ENCODE measurements at regions not wholly inside any gene's neighbourhood (a gene's known extent, or its start where the extent isn't known, plus 50 kb on each side); places are given as distances from the start of the nearest gene placed in this dataset.

GRCh38 chr1:95380909-95381308 is 146.9 kb downstream of the RWDD3 start:
- Histone ChIP-seq H3K36me3 (ENCODE audit: control insufficient read depth in 4 of 4, insufficient read depth in 3 of 4, low read depth in 1 of 4, low read length in 3 of 4) (no peaks in the 10 kb centered on the region), H3K27ac (ENCODE audit: low read depth in 1 of 2, low read length in 2 of 2) (no peak overlapping the region), H3K4me3 (ENCODE audit: low read depth in 1 of 3, low read length in 3 of 3) (no peak overlapping the region), H3K27me3 (ENCODE audit: control insufficient read depth in 4 of 4, insufficient read depth in 4 of 4, low read length in 3 of 4) (no peaks in the 10 kb centered on the region), H3K9me3 (ENCODE audit: control insufficient read depth in 4 of 4, low read length in 3 of 4) (no peaks in the 10 kb centered on the region), H3K4me1 (ENCODE audit: control insufficient read depth in 4 of 4, insufficient read depth in 4 of 4, low read length in 3 of 4) (no peaks in the 10 kb centered on the region), H3K9ac (ENCODE audit: low read depth in 1 of 2, low read length in 2 of 2) (no peak overlapping the region)
- no peak for TF ChIP-seq GABPA (IDR thresholded peaks at IDR 0.05 in 1 of 2, conservative IDR thresholded peaks at IDR 0.05 in 1 of 2)
- no peak for TF ChIP-seq RXRA (IDR thresholded peaks at IDR 0.05)
- no peak for TF ChIP-seq ATF3 (IDR thresholded peaks at IDR 0.05)
- no peak for TF ChIP-seq CTCF (IDR thresholded peaks at IDR 0.05; ENCODE audit: low read depth, low read length, missing input control)
- no peak for TF ChIP-seq MAX (IDR thresholded peaks at IDR 0.05)
- WGBS: 55% methylated on average over 2 of the region's 2 CpGs
- no peak for DNase-seq (ENCODE audit: low spot score)

- 67% methylated on average over 4 of the region's 4 CpGs for WGBS
- peaks cover 0 to 3% (median 0%) of the 10 kb centered on the region in 4 donors for H3K27me3 ChIP-seq (ENCODE audit: control insufficient read depth in 4 of 4, insufficient read depth in 4 of 4, low read length in 3 of 4)
- TF ChIP-seq HNF4A (conservative IDR thresholded peaks at IDR 0.05): no peak
- TF ChIP-seq RAD21 (IDR thresholded peaks at IDR 0.05): no peak
- no peak for TF ChIP-seq YY1 (IDR thresholded peaks at IDR 0.05)
- TF ChIP-seq FOXA2 (IDR thresholded peaks at IDR 0.05): no peak
- no peak for TF ChIP-seq MAX (IDR thresholded peaks at IDR 0.05)
- no peak for TF ChIP-seq JUND (IDR thresholded peaks at IDR 0.05)
- TF ChIP-seq SP1 (IDR thresholded peaks at IDR 0.05): no peak
- no peak for TF ChIP-seq HNF4G (IDR thresholded peaks at IDR 0.05)
- no peak for TF ChIP-seq RXRA (IDR thresholded peaks at IDR 0.05)
- TF ChIP-seq EGR1 (IDR thresholded peaks at IDR 0.05; ENCODE audit: low read depth in 2 of 2): no peak
- TF ChIP-seq ATF3 (IDR thresholded peaks at IDR 0.05): no peak
- TF ChIP-seq CTCF (IDR thresholded peaks at IDR 0.05; ENCODE audit: low read depth, low read length, missing input control): no peak
- TF ChIP-seq FOXA1 (IDR thresholded peaks at IDR 0.05): no peak
- TF ChIP-seq GABPA (IDR thresholded peaks at IDR 0.05 in 1 of 2, conservative IDR thresholded peaks at IDR 0.05 in 1 of 2): no peak
- no peak for TF ChIP-seq REST (IDR thresholded peaks at IDR 0.05)
- H3K36me3 ChIP-seq (ENCODE audit: control insufficient read depth in 4 of 4, insufficient read depth in 3 of 4, low read depth in 1 of 4, low read length in 3 of 4): no peaks in the 10 kb centered on the region
- DNase-seq (ENCODE audit: low spot score): no peak
- H3K27ac ChIP-seq (ENCODE audit: low read depth in 1 of 2, low read length in 2 of 2): no peak overlapping the region
- H3K4me3 ChIP-seq (ENCODE audit: low read depth in 1 of 3, low read length in 3 of 3): no peak overlapping the region
- no peak overlapping the region for H3K9ac ChIP-seq (ENCODE audit: low read depth in 1 of 2, low read length in 2 of 2)
- no peaks in the 10 kb centered on the region for H3K4me1 ChIP-seq (ENCODE audit: control insufficient read depth in 4 of 4, insufficient read depth in 4 of 4, low read length in 3 of 4)
- no peaks in the 10 kb centered on the region for H3K9me3 ChIP-seq (ENCODE audit: control insufficient read depth in 4 of 4, low read length in 3 of 4)
Measured at GRCh38 chr1:95382000-95382786, 148.2 kb downstream of the RWDD3 start.

Data from liver (tissue), 8 donors.